Hematopoietic multipotent progenitor cell treated with erythropoietin and hydrocortisone succinate and interleukin-3 and kit ligand, for 8 days (in vitro differentiated cells): ENCODE measurements at regions not wholly inside any gene's neighbourhood (a gene's known extent, or its start where the extent isn't known, plus 50 kb on each side); places are given as distances from the start of the nearest gene placed in this dataset.

Experiments used
- DNase-seq: peaks from one replicate; pipeline ENCODE4 v3.0.0-alpha.2; 2015

DNA sequence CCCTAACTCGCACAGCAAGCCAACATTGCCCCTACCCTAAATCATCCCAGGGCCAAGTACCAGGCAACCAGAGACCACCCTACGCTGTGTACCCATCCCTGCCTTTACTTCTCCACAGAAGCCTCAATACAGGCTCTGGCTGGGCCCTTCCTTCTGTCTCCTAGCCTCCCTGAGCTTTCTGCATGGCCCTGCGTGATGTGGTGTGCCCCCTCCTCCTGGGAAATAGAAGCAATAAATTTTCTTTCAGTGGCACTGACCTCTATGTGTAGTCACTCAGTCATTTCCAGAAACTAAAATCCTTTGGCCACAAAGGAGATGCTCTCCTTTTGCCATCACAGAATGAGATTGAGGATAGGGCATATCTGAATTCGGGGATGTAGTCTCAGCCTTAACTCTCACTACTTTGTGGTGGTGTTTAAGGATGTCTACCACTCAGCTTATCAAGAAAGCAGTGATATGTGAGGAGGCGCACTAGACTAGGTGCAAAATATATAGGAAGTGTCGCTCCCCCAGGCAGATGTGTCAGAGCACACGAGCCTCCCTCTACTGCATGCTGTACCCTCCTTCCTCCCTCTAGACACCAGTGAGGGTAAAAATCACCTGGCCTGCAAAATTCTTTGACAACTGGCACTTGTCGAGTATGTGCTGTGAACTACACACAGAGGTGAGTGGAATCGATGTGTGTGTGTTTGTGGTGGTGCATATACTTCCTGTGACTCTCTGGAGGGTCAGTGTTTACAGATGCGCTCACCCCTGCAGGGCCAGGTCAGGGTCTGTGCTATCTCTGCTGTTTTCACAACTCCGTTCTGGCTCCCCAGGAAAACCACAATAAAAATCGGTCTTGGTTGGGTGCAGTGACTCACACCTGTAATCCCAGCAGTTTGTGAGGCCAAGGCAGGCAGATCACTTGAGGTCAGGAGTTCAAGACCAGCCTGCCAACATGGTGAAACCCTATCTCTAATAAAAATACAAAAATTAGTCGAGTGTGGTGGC lies 825.9 kb upstream of the IGFBP3 start:
- no peak for DNase-seq

DNA sequence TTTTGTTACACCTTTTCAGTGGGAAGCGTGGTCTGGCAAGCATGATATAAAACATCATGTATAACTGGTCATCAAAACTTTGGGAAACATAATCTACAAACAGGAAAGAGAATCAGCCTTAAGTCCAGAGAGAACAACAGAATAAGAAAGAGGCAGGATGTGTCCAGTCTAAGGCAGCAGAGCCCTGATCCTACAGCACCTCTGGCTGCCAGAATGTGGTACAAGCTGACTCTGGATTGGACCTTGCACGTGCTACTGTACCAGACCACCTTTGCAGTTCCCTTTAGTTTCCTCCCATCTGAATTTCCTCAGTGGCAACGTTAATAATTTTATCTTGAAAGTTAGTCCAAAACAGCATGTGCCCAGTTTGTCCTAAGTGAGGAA lies 824.6 kb upstream of the IGFBP3 start:
- DNase-seq = no peak

DNA sequence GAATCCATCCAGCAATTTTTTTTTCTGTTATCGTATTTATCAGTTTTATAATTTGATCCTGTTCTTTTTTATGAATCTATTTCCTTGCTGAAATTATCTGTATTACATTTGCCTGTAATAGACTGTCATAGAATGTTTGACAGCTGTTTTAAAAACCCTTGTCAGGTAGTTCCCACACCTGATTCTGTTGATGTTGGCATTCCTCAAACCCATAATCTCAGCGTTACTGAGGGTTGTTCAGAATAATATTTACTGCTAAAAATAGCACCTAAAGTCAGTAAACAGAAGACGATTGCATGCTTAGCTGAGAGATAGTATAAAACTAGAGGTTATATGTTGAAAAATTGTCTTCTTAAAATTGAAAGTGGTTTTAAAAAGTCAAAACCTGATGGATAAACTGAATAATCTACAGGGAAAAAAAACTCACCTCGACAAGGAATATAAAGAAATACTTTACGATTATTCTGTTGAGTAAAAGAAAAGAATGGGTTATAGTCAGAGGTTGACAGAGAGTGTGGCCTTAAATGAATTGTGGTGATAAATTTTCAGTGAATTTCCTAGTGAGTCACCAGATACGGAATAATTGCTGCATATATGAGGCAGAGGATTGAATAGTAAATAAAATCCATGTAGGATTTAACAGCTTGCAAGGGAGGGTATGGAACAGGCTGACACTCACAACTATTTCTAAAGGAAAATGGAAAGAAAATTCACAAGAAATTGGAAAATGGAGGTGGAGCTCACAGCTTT lies 824.1 kb upstream of the IGFBP3 start:
- no peak for DNase-seq

DNA sequence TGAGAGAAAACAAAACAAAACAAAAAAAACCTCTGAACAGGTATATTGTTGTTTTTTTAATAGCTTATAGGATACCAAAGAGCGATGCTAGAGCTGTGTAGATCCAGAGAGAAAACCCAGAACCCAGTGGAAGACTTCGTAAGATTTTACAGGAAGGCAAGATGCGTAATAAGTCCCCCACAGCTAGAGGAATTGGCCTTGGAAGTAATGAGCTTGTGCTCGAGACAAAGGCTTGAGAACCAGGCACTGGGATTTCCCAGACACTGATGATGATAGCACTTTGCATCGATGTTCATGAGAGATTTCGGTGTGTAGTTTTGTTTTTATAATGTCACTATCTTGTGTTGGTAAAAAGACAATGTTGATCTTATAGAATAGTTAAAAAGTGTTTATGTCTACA lies 821.5 kb upstream of the IGFBP3 start:
- DNase-seq = no peak

DNA sequence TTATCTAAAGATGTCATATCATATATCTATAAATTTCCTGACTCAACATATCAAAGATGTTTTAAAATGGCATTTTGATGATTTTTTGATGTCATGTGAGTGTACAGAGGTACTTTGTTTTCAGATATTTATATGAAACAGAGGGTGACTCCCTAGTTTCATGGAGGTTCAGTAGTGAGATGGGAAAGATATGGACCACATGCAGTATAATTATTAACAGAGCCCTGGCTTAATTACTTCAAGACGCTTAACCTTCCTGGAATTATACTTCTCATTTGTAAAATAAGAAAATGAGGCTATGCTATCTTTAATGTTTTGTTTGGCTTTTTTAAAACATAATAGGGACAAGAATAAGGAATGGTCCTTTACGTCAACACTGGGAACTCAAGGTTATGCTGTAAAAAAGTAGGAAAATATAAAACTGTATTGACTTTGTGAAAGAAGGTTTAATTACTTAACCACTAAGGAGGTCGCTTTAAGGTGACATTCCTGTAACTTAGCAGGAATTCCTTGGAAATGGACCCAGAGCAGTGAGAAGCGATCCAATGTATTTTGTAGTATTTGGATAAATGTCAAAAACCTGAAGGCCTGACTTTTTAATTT lies 821.0 kb upstream of the IGFBP3 start:
- DNase-seq = no peak

DNA sequence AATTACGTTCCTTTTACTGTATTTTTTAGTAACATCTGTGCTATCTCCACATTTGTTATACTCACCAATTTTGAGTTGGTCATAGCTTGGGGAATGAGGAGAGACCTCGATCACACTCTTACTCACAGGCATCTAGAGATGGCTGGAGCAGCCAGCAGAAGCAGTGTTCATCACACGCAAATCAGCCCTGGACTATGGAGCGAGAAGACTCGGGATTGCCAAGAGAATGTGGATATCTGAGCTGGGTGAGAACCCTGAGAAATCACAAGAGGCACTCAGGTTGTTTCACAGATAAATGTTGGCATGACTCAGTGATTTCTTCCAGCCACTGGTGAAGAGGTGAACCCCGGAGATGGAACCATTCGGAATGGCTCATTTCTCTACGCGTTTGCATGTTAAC lies 820.1 kb upstream of the IGFBP3 start:
- DNase-seq = no peak

DNA sequence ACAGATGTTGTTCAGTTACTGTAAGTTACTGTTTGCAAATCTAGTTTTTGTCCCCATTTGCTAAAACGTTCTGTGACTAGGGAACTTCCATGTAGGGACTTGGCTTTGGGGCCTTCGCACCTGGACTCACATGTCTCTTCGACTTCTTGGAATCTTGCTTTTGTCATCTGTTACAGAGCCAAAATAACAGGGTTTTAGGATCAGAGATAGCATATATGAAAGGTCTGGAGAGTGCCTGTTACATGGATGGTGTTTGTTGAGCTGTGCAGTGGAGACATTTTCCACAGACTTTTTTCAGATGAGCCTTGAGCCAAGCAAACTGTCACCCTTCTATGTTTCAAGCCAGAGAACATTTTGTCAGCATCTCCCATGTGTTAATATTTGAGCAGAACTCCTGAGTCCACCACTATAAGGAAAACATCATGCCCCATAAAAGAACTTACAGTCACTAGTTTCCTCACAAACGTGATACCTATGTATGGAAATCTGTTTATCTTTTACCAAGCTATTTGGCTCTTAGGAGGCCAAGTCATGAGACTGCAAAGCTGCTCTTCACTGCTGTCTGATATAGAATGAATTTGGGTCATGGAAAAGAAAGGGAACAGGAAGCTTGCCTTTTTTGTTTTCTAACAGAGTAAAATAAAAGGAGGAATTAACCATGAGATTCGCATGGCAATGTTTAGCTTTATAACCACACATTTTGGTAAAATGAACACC lies 818.6 kb upstream of the IGFBP3 start:
- no peak for DNase-seq

DNA sequence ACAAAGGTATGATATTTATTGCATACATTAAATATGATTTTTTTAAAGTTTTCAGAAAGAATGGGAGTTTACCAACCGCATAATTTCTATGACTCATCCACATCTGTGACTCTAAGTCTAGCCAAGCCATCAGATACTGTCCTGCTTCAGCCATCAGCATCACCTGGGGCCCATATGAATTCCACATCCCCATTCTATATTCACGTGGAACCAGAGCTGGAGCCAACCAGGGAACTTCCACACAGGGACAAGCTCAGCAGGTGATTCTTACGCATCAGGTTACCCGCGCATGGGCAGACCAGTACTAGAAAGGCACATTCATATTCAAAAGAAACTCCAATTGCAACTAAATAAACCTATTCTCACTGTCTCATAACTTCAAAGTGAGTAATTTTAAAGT lies 817.7 kb upstream of the IGFBP3 start:
- DNase-seq = no peak

DNA sequence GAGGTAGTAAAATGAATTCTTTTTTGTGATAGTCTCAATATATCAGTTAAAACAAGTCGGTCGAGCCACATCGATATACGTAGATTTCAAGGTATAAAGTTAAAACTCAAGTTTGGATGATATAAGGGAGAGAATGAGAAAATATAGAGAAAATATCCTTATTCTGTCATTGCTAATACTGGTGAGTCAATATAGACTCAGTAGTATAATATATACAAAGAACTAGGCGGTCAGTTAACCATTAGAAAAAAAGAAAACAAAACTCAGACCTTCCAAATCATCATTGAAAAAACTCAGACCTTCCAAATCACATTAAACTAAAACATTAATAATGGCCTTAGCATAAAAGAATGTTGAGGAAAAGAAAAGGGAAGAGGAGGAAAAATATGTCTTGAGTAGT lies 817.1 kb upstream of the IGFBP3 start:
- no peak for DNase-seq

DNA sequence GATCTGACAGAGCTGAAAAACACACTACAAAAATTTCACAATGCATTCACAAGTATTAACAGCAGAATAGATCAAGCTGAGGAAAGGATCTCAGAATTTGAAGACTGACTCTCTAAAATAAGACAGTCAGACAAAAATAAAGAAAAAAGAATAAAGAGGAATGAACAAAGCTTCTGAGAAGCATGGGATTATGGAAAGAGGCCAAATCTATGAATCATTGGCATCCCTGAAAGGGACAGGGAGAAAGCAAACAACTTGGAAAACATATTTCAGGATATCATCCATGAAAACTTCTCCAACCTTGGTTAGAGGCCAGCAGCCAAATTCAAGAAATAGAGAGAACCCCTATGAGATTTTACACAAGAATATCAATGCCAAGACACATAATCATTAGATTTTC lies 804.8 kb upstream of the IGFBP3 start:
- no peak for DNase-seq

DNA sequence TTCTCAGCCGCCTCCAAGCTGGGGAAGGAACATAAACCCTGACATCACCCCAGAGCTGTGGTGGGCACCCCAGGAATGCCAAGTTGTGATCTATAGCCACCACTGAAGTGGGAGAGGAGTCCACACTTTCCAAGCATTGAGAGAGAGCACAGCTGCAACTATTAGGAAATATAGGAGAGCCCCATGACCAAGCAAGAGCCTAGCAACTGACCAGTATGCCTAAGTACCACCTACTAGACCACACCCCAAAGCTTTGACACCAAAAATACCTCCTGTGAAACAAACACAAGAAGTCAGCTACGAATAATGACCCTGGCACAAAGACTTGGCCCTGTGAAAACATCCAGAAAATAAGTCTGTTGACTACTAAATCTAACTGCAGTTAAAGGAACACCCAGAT lies 804.1 kb upstream of the IGFBP3 start:
- no peak for DNase-seq

DNA sequence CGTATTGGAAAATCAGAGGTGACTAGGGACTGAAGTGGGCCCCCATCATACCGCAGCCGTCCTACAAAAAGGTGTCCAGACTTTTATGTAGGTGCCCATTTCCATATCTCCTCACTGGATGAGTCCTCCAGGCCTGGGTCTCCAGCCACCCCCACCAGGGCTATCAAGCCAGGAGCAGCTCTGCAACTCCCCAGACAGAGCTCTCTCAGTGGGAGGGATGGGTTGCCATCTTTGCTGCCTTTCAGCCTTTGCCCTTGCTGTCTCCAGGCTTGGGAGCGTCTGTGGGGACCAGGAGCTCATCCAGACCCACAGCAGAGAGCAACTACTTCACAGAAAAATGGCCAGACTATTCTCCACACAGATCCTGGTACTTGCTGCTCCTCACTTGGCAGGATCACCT lies 802.7 kb upstream of the IGFBP3 start:
- no peak for DNase-seq

DNA sequence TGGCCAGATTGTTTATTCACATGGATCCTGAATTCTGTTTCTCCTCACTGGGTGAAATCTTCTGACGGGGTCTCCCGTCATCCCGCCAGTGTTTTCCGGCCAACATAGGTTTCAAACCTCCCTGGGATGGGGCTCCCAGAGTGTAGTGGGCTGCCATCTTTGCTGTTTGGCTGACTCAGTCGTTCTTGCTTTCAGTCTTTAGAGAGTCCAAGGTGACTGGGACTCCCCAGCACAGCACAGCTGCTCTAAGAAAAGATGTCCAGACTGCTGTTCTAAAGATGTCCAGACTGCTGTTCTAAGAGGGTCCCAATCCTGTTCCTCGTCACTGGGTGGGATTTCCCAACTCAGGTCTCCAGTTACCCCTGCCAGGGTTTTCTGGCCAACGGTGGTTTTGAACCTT lies 801.9 kb upstream of the IGFBP3 start:
- DNase-seq = no peak

DNA sequence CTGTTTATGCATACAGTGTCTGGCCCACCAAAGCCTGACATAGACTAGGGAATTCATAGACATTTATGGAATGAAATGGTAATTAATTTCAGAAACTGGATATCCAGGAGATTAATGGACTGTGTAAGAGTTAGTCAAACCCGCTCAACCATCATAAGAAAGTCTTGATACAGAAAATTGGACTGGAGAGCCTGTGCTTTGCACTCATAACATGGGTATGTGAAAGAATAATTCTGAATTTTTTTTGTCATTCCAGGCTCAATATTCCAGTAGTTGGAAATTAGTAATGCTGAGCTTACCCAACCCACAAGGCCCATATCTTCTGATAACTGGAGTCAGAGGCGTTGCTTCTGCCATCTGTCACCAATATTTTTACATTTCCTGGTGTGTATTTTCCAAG lies 799.7 kb upstream of the IGFBP3 start:
- no peak for DNase-seq

DNA sequence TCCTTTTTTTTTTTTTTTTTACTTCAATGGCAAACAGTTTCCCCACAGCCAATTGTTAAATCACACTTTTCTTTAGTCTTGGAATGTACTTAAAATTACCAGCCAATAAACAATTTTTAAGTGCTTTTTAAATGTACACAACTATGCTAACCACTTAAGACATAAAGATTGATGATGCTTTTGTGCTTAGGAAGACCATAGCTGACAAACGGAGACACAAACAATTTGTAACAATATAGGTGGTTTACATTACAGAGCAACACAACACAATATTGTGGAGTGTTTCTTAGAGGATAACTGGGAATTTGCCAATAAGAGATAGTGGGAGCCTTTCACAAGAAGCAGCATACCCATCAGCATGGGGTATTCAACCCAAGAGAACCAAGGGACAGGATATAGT lies 798.5 kb upstream of the IGFBP3 start:
- DNase-seq = no peak

DNA sequence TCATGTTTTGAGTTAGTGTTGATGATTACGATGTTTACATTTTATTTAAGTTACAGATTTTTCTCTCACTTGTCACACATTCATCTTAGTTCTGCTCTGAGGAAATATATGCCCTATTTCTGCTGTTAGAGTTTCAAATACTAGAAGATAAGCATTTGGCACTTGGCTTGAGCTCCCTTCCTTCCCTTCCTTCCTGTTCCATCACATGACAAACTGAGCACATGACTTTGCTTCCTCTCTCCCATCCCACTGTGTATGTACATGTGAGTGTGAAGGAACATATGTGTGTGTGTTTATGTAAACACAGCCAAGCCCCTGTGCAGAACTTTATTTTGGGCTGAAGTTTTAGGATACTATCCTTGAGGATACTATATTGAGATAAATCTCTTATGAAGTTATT lies 795.9 kb upstream of the IGFBP3 start:
- no peak for DNase-seq

DNA sequence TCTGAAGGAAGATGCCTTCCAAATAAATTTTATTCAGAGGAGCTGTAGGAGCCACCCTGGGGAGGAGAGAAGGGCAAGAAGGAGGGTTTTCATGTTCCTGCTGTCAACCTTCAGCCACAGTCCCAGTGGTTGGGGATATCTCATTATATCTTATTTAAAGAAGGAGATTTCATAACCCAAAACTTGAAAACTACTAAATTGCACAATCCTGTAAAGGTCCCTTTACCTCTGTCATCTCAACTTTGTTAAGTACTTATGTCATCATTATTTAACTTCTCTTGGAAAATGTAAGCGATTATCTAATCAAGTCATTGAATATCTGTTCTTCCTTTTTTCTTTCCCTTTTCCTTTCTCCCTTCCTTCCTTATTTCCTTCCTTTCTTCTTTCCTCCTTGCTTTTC lies 794.5 kb upstream of the IGFBP3 start:
- DNase-seq = no peak

DNA sequence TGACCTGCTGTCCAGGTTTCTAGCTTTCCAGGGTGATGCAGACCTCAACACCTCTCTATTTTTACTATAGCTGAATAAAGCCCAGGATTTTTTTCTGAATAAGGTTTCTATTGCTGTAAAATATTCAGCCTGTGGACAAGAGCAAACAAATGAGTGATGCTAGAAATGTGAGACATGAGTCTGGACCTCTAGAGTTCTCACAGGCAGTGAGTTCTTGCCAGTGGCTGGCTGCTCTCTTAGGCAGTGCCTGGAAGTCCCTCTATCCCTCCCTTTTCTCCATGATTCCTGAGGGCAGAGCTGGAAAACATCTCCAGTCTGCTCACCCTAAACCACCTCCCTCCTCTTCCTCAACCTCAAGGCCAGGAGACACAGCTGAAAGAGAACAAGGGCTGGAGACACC lies 793.8 kb upstream of the IGFBP3 start:
- no peak for DNase-seq

DNA sequence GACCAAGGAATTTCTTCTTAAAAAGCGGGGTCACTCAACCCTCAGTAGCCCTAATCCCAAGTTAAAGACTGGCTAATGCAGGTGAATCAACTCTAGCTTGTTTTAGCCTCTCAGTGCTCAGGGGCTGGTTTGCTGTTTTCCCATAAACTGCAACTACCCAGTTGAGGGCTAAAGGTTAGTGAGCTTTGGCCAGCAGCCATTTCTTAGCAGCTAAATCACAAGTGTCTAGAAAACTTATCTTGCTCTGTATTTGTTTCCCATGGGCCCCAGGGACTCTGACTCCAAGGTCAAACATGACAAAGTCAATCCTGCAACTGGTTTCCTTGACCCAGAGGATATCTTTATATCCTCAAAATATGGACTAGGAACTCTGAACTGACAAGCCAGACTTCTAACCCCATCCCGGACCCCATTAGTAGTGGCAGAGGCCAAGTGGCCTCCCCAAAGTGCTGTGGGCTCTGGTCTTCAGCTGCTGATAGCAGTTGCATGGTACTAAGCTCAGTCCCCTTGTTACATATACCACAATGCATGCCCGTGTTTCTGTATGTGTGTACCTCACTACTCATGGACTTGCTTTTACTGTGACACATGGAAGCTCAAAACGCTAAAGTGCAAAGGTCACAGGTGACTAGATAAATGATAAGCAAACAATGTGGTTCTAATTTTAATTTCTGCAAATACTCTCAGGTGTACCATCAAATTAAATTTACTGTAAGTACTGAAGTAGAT lies 793.0 kb upstream of the IGFBP3 start:
- DNase-seq = no peak

DNA sequence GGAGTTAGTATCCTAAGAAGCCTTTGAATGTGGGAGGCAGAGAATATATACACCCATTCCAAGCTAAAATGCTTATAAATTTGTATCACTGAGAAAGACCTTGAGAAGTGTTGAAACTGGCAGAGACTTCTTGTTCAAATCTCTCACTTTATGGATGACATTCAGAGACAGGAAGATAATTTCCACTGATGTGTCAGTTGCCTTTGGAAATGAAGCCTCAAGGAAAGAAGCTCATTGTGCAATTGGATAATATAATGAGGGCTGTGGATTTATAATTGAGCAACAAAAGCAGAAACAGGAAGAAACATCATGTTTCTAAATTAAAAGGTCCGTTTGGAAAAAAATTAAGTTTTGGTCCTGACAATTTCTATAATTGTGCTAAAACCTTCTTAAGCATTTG lies 789.9 kb upstream of the IGFBP3 start:
- no peak for DNase-seq

DNA sequence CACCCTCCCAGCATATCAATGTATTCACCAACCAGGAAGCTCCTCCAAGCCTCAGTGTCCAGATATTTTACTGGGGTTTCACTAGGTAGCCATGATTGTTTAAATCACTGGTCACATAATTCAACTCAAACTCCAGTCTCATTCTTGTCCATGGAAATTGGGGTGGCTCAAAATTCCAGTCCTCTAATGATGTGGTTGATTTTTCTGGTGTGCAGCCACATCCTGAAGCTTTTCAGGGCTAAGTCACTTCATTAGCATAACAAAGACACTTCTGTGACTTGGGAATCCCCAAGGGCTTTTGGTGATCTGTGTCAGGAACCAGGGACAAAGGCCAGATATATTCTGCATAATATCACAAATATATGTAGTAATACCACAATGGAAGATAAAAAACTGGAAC lies 786.9 kb upstream of the IGFBP3 start:
- DNase-seq = no peak
